Activated T-cell treated with anti-CD3 and anti-CD28 coated beads for 1 hour (primary cell): ENCODE measurements at regions not wholly inside any gene's neighbourhood (a gene's known extent, or its start where the extent isn't known, plus 50 kb on each side); places are given as distances from the start of the nearest gene placed in this dataset.

Experiments used
- DNase-seq: peaks from one replicate; pipeline ENCODE4 v3.0.0-alpha.2; 2020; ENCODE audit warnings: low read depth

DNA sequence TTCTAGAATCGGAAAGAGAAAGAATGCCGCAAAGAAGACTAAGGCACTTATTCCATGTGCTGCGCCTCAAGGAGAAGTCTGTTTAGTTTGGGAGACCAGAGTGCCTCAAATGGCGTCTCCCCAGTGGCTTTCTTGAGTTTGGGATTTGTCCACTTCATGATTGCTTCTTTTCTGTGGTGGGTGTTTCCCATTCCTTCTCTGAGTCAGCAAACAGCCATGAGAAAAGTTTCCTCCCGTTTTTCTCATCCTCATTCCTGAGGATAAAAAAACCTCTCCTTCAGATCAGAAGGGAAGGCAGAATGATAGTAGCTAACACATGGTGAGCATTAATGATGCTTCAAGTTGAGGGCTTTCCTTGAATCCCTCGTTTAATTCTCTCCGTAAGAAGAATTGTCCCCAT is 275.9 kb upstream of the WWC1 start:
- DNase-seq: no peak

DNA sequence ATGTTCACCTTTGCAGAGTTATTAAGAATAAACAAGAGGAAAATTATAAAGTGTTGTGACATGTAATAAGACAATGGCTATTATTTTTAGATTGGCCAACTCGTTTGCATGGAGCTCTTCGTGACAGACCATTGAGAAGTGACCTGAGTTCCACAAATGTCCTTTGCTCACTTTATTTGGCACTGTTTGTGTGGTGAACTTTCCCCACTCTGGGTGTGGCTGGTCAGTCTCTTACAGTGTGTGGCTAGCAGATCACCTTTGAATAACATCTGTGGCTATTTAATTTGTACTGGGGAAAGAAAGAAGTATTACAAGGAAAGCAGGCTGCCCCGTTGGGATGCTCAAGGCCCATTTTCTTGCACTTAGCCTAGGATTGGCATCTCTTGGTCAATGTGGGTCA is 274.1 kb upstream of the WWC1 start:
- no peak for DNase-seq

DNA sequence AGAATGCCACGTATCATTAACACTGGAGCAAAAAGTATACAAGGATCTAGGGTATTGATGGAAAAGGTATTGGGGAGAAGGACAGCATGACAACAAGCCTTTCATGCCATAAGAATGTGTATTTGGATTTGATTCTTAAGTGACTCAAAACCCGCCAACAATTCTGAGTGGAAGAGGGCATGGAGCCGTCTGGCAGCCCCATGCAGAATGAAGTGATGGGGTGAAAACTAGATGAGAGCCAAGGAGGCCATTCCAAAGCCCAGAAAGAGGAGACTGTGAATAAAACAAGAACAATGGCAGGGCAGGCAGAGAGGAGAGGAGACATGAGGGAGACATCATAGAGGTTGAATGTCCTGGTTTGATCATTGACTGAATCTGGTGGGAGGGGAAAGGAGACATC is 272.3 kb upstream of the WWC1 start:
- DNase-seq: no peak

DNA sequence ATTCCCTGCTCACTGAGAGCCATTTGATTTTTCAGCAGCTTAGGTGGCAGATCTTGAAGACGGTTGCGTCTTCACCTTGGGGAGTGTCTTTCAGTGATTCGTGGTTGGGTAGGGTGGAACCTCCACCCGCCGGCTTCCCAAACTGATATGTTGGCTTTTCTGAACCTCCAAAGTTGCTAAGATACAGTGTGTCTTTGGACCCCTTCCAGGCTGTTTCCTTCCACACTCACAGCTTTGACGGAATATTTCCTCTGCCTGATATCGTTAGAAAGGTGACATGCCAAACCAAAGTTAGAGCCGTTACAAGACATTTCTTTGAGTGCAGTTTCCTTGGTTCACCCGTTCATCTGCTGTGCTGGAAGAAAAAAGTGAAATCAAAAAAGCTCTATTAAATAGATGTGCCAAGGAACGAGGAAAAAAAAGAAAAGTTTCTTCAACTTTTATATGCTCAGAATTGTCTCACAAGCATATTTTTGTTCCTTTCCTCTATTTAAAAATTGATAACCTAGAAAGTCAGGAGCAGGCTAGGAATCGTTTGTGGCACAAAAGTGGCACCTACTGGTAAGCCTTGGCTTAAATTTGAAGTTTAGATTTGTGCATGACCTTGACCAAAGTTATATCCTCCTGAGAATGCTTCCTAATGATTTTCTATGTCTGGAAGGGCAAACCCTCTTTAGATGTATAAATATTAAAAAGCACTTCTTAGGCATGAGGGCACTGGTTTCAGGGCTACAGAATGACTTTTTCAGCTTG is 270.7 kb upstream of the WWC1 start:
- DNase-seq: no peak

DNA sequence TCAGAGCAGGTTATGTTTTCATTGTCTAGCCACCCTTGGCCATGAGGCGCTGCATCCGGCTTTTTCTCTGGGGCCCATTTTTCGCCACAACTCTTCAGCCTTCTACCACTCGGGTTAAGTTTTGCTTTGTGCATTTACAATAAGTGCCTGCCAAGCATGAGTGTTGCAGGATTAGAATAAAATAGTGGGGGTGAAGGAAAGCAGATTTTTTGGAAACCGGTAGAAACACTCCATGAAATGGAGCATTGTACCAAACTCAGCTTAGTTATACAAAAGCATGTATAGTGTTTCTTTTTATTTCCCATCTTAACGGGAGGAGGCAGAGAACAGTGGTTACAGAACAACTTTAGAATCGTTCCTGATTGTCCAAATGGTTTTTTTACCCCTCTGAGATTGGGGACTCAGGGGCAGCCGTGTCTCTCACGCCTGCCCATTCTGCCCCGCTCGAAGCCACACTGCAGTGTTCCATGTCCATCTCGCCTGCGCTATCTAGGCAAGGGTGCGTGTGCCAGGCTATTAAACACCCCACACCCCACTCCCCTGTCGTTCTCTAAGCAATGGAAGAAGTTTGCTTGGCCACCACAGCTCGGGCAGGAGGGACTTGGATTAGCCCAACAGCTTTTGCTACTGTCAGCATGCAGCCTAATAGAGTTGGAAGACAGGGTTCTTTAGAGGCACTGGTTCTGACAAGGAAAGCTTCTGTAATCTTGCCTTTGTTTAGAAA is 268.8 kb upstream of the WWC1 start:
- no peak for DNase-seq

DNA sequence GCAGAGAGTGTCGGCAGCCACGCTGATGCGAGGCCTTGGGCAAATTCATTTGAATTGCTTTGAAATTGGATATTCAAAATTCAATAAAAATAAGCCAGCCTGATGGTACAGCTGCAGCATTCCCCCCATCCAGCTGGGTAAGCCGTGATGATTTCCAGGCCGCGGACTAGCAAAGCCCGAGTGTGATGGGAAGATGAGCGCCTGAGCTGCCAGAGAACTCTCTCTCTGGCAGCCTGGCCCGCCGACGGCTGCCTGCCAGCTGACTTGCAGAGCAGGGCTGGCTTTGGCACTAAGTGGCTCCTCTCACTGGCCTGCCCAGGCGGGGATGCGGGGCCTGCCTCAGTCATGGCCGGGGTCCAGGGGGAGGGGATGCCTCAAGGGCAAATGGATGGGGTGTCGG is 268.3 kb upstream of the WWC1 start:
- no peak for DNase-seq

DNA sequence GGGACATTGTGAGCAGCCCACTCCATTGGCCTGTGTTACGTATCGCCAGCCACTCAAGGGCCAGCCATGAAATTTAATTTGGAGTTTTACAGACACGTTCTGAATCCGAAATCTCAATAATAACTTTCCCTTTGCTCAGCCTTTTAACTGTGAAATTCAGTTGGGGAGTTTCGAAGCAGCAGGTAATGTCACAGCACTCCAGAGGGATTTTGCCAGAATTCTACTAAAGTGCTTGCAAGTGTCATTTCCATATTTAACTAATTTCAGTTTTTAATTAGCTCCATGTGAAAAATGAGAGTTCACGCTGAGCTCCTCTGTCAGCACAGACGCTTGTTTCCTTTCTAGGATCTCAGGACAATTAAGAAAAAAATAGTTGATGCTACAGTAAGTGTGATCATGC is 267.1 kb upstream of the WWC1 start:
- no peak for DNase-seq

DNA sequence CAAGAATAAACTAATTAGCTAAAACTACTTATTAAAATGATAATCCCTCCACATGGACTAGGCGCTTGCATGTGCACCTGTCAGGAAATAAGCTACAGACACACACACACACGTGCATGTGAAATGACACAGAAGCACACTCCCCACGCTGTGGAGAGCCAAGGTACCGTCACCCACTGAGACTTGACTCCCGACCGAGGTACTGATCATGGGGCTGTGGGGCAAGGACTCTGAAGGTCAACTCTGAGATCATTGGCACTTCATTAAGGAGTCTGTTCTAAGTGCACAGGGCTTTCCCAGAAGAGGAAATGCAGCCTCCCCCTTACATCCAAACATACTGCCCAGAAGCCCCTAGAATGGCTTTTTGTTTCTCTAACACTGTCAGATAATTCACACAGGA is 264.4 kb upstream of the WWC1 start:
- DNase-seq: no peak

DNA sequence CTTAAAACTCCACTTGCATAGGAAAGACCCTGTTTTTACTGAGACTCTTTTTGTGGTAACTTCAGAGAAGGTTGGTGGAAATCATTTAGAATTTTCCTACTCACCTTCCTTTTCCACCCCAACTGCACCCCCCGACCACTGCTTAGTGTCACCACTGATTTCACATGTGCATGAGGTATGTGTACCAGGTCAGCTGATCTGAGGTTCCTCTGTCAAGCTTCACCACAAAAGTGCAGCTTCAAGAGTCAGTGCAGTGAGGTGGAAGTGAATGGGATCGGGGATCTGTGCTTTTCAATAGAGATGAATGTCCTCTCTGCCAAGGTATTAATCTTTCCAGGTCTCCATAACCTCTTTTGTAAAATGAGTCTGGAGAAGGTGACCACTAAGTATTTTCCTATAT is 260.5 kb upstream of the WWC1 start:
- no peak for DNase-seq

DNA sequence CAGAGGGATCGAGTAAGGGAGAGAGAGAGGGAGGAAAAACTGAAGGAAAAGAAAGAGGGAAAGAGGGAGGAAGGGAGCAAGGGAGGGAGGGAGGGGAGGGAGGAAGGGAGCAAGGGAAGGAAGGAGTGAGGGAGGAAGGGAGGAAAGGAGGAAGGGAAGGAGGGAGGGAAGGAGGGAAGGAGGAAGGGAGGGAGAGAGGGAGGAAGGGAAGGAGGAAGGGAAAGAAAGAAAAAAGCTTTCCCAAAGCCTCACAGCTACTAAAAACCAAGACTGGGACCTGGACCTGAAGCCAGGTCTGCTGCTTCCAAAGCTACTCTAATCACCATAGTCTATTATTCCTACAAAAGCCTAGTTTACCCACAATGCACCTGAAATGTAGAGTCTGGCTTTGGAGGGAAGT is 259.8 kb upstream of the WWC1 start:
- no peak for DNase-seq

DNA sequence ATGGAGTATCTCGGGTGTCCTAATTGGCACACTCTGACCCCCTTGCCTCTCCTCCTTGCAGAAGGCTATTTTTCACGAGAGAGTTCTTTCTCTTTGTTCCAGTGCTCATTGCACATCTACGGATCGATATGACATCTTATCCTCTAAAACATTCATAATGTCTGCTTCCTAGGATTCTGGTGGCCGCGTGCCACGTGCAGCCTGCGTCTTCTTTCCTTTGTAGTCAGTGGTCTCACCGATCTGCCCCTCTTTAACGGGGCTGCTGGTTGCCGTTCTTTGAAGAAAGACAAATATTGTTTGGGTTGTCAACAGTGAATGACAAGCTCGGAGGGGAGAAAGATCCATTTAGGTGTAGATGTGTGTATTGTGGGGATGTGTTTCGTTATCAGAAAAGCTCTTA is 252.4 kb upstream of the WWC1 start:
- no peak for DNase-seq

DNA sequence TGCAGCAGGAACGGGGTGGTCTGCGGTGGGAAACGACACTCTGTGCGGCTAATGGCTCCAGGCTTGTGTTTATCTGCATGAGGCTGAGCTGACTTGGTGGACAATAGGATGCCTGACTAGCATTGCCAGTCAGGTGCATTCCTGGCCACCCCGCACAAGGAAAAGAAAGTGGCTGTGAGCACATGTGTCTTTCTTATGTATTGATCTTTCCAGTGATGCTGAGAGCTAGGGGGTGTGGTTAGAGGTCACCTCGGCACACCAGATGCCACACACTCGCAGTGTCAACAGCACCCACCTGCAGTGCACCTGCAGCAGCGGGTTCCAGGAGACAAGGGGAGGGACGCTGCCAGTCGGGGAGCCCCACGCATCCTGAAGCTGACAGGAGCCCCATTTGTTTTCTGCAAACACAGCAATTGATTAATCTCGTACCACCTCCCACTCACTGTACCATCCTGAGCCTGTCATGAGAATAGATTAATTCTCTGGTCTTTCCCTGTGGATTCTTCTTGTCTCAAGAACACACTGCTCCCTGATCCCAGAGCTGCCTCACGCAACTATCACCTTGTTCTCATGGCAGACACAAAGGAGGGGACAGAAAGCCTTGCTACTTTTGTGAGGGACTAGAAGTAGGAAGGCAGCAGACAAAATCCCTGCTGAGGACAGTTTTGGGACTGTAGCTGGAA is 251.7 kb upstream of the WWC1 start:
- DNase-seq: no peak

DNA sequence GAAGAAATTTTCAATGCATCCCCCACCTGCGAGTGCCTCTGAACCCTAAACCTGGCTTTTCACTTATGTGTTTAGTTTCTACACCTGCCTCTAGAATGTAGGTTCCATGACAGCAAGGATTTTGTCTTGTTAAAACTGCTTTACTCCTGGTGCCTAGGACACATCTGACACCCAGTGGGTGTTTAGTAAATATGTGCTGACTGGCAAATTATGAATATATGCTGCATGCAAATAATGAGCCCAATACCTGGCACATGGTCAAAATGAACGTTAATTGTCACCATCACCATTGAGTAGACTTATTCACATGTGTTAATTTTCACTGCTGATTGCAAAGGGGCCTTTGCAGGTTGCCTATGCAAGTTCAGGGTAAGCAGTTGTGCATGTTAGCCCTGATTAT is 249.9 kb upstream of the WWC1 start:
- no peak for DNase-seq

DNA sequence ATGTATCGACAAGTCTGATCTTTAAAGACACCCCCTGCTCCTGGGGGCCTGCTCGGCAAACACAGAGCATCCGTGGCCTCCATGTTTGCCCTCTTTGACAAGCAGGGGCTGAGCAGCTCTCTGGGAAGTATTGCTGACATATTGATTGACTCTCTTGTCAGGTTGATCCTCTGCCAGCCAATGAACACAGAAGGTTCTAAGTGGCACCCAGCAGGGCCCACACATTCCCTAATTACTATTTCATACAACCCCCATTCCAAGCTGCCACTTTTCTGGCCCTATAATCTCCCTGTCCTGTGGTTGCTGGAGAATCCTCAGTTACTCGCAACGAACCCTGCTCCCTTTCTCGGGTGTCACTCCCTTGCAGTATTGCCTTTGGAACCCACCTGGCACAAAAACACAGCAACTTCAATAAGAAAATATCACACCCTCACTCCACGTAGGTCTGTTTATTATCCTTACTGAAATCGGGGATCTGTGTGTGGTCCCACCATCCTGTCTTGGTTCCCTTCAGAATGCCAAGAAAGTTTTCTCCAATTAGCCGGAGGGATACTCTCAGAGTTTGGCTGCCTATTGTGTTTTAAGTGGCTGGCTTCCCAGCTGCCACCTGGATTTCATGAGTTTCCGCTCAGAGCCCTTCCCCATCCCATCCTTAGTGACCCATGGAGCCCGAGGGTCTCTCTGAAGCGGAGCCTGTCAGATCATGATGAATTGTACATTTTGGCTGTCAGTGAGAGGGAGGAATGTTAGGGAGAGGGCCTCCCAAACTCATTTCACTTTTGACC is 249.0 kb upstream of the WWC1 start:
- DNase-seq: no peak

DNA sequence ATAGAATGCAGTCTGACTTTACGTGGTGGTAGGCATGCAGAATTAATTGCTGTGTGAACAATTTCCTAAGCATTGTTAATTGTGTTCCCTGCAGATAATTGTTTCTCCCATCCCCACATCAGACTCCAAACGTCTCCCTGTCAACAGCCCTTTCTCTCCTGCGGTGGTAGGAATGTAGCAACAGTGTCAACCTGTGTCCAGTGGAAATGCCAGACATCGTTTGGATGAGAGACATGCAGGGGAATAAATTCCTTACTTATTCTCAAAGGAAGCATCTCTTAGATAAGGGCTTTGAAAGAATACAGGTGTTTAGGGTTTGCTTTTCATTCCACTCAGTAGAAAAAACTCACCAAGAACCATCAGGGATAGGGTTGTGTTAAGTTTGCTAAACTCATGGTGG is 245.3 kb upstream of the WWC1 start:
- DNase-seq: no peak

DNA sequence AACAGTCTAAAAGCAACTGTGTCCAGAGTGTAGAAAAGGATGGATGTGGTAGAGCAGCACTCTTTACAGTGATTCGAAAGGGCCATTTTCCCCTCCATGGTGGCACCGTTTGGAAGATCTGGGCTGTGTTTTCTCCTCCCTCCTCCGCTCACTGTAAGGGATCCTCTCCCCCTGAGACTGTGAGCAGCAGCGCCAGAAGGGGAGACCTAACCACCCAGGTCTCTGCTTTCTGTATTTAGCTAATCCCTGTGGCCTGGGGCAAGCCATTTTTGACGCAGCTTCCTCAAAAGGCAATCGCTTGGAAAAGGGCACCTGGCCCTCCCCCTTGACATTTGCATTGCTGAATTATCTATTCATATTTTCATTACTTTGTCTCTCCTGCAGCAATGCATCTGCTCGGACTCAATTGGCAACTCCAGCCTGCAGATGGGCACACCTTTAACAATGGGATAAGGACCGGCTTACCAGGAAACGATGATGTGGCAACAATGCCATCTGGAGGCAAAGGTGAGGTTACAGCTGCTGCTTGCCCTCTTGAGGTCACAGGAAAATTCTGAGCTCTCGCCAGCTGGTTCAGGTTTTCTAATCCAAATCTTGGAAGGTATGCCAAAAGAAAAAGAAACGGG is 244.3 kb upstream of the WWC1 start:
- DNase-seq: no peak

DNA sequence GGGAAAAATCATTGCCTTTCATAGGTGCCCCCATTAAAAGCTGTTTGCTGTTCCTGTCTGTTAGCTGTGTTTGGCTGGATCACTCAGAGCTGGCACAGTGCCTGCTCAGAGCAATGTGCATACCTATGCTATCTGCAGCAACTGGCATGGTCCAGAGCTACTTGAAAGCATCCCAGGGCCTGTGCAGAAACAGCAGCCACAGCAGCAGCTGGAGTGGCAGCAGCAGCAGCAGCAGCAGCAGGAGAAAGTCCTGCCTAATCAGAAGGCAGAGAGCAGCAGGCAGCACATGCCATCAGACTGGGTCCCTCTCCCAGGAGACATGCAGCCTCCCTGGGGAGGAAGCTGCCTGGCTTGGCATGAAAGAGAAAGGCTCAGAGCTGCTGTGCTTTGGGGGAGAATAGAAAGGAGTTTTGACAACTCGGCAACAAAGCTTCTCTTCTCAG is 243.8 kb upstream of the WWC1 start:
- DNase-seq: no peak

DNA sequence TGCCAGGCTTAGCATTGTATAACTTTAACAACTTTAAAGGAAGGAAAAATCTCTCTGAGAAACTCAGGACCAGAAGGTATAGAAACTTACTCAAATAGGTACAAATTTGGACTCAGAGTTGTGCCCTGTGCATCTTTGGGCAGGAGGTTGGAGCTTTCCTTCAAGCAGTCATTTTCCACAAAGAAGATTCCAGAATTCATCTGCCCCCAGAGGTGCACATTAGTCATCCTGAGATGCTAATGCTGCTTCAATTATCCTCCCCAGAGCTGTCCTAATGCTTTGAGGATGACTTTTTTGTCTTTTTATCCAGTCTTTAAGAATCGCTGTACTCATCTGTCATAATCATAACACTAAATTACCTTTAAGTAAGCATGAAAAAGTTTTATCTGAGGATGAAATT is 243.0 kb upstream of the WWC1 start:
- DNase-seq: no peak

DNA sequence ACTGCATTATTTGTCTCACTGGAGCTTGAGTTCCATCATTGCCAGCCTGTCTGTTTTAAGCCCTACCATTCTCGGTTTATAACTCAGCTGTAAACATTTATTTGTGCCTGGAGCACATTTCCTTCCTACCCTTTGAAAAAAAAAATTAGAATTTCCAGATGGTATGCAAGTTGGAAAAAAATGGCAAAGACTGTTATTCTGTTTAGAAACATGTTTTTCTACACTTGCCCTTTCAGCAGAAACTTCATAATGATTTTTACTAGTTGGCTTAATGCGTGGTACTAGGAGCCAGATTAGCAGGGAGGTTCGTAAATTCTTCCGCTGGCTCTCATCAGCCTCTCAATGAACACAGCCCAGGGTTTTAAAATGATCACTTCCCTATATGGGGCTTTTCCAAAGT is 238.8 kb upstream of the WWC1 start:
- DNase-seq: no peak

DNA sequence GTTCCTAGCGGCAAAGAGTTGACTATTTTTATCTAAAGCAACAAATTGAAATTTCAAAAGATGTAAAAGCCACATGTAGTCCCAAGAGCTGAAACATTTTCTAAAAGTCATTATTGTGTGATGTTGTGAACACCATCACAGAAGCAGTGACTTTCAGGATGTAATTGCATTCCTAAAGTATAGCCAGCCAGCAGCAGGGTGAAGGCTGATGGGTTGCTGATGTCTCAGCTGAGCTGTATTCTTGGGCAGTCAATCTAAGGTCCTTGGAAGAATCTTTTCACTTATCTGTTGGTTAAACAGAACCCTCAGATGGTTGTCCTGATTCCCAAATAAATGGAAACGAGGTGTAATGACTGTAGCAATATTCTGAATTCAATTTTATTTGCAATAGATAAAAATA is 237.4 kb upstream of the WWC1 start:
- DNase-seq: no peak

DNA sequence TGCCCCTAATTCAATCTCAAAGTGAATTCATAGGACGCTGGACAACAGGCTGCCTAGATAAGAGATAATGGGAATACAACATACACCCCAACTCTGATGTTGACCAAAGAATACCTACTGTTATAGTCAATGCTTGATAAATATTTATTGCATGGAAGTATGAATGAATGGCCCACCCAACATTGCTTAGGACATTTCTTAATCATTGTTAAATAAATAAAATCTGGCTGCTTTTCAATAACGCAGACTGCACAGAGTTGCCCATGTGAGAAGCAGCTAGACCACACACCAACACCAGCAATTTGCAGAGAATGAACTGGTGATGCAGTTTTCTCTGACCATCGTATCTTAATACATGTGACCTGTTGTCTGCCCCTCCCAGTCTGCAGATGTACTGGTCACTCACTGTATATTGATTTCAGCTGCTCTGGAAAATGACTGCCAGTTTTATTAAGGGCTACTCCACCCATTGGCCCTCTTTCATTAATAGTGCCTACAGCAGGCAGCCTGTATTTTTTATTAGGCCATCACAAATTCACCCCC is 236.2 kb upstream of the WWC1 start:
- no peak for DNase-seq

DNA sequence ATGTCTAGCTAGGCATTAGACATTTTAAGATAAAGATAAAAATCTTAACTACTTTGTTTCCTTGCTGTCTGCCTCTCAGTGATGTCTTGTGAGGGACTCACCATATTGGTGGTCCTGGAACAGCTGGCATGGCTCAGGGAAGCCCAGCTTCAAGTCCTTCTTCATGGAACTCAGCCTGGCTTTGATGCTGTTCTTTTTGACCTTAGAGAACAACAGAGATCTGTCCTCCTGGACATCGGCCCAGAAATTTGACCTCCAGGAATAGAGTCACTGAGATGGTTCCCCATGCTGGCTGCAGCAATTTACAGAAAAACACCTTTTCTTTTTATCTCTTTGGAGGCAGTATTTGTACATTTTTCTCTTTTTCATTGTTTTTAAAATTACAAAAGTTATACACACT is 235.5 kb upstream of the WWC1 start:
- DNase-seq: no peak
